ENCODE measurements at regions not wholly inside any gene's neighbourhood (a gene's known extent, or its start where the extent isn't known, plus 50 kb on each side); places are given as distances from the start of the nearest gene placed in this dataset.

- no peak for TF ChIP-seq CTCF (IDR thresholded peaks at IDR 0.05)
- TF ChIP-seq POLR2A (IDR thresholded peaks at IDR 0.05): no peak
- TF ChIP-seq POLR2AphosphoS5 (IDR thresholded peaks at IDR 0.05): no peak
These were observed 61.3 kb upstream of the RASD2 start for GRCh38 chr22:35479359-35479758.
